Lower leg skin (tissue), 4 donors: ENCODE measurements at regions not wholly inside any gene's neighbourhood (a gene's known extent, or its start where the extent isn't known, plus 50 kb on each side); places are given as distances from the start of the nearest gene placed in this dataset.

Experiments used
- DNase-seq, 2 donors: peaks; one replicate each; pipeline ENCODE4 v3.0.0-alpha.2; 2019; ENCODE audit warnings: low spot score in 2 of 2
- H3K4me3 ChIP-seq: fragments of 200-600 bp; sonication (generic); 2 replicates; pipeline ENCODE4 v1.5.1; 2017; ENCODE audit warnings: mild to moderate bottlenecking, low read depth; ENCODE audit not compliant: poor library complexity, severe bottlenecking
- CTCF ChIP-seq, 3 donors: fragments of 450-650 bp; IDR thresholded peaks; one replicate each; pipeline ENCODE4 v1.5.1; 2016; ENCODE audit warnings: antibody characterized with exemption in 3 of 3, mild to moderate bottlenecking in 3 of 3, moderate library complexity in 2 of 3
- POLR2A ChIP-seq, 2 donors: fragments of 450-650 bp; IDR thresholded peaks; one replicate each; pipeline ENCODE4 v1.6.1; 2016 to 2017; ENCODE audit warnings: antibody characterized with exemption in 2 of 2, mild to moderate bottlenecking in 1 of 2, moderate library complexity in 1 of 2
- WGBS, 2 donors: methylation state at CpG; one replicate each; pipeline ENCODE4 v1.1.5; 2018; 5-methylcytosine and 5-hydroxymethylcytosine counted together
- intact Hi-C: fragments of 100-400 bp; cut with DNase I; formaldehyde crosslinking; loops from one replicate; pipeline ENCODE4 v1.15.0; 2023; ENCODE audit warnings: low total_unique reads

DNA sequence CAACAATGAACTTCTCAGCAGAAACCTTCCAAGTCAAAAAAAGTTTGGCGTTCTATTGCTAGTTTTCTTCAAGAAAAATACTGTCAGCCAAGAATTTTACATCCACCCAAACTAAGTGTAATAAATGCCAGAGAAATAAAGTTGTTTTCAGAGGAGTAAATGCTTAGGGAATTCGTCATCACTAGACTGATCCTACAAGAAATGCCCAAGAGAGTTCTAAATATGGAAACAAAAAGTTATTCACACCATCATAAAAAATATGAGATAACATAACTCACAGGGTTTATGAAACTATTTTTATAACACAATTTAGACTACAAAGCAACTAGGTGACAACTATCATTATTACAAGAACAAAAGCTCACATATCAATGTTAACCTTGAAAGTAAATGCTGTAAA lies 259.5 kb upstream of the GABRA2 start:
- intact Hi-C loops: no loop called here
- 52 to 57% methylated on average over 2 of the region's 2 CpGs for WGBS, 2 donors
- DNase-seq: no peak
- H3K4me3 ChIP-seq: no peak overlapping the region
- TF ChIP-seq CTCF (IDR thresholded peaks at IDR 0.05) (no peak), POLR2A (IDR thresholded peaks at IDR 0.05) (no peak)

DNA sequence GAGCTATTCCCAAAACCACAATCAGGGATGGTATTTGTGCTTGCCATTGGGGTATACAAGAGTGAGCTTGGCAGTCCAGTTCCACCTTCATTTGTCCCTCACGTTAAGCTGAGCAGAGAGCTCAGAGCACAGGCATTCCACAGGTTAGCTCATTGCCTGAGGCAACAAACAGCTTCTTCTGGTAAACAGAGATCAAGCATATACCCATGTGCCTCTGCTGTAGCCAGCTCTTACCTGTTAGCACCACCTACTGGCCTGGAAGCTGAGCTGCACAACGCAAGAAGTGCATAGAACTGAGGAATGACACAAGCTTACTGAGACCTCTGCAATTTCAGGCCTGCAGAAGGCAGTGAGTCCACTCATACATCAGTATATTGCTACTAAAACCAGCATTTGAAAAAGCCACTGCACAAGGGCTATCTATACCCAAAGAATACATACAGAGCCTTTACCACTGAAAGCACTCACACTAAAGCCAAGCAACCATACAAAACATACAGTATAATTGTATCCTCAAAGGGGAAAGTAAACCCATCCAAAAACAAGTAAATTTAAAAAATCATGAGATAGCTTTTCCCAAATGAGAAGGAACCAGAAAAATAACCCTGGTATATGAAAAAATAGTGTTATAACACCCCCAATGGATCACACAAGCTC lies 258.3 kb upstream of the GABRA2 start:
- intact Hi-C loops: no loop called here
- no peak for DNase-seq
- TF ChIP-seq POLR2A (IDR thresholded peaks at IDR 0.05) (no peak), CTCF (IDR thresholded peaks at IDR 0.05) (no peak)
- 29 to 36% methylated on average over 2 of the region's 2 CpGs for WGBS, 2 donors
- H3K4me3 ChIP-seq: no peak overlapping the region

DNA sequence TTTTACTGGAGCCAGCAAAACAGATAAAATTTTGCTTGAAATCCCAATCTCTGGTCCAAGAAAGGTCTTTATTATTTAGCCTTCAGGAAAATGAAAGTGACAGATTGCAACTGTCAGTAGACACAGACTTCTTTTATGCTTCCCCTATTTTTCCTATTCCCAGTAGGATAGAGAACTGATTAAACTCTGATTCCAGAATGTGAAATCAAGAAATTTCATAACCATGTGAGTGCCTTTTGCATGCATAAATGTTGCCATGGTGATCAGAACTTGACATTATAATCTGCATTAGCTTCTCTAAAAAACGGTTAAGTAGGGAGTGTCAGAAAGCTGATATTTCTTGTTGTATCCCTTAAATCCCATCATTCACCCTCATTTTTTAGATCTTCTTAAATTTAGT lies 255.2 kb upstream of the GABRA2 start:
- intact Hi-C loops: no loop called here
- 63 to 67% methylated on average over 1 of the region's 1 CpG for WGBS, 2 donors
- H3K4me3 ChIP-seq: no peak overlapping the region
- TF ChIP-seq CTCF (IDR thresholded peaks at IDR 0.05) (no peak), POLR2A (IDR thresholded peaks at IDR 0.05) (no peak)
- no peak for DNase-seq
